ENCODE measurements at regions not wholly inside any gene's neighbourhood (a gene's known extent, or its start where the extent isn't known, plus 50 kb on each side); places are given as distances from the start of the nearest gene placed in this dataset.
"Not testable (repeated sequence)": the region's sequence is repeated elsewhere in the genome, so short reads cannot be mapped to it uniquely, and the experiment has no call there.

DNA sequence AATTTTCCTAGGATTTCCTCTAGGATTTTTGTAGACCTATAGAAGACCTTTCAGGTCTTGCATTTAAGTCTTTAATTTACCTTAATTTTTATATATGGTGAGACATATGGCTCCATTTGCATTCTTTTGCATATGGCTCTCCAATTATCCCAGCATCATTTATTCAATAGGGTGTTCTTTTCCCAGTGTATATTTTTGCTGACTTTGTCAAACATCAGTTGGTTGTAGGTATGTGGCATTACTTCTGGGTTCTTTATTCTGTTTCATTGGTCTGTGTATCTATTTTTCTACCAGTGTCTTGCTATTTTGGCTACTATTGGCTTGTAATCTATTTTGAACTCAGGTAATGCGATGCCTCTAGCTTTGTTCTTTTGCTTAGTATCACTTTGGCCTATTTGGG, 239.8 kb upstream of the CNTNAP5 start:
- ATAC-seq (ENCODE audit: insufficient read depth, low read depth) (no peak), DNase-seq (no peak)
- H2AFZ ChIP-seq (ENCODE audit: low read depth, low read length) = no peak overlapping the region
- H3K36me3 ChIP-seq (ENCODE audit: insufficient read depth, low read length) = no peaks in the 10 kb centered on the region
- no peak overlapping the region for H3K9ac ChIP-seq (ENCODE audit: low read depth, low read length)
- H3K4me1 ChIP-seq (ENCODE audit: insufficient read depth, low read length) = no peaks in the 10 kb centered on the region
- peaks cover 3% of the 10 kb centered on the region for H3K9me3 ChIP-seq (ENCODE audit: insufficient read depth, low read length, severe bottlenecking)
- no peak overlapping the region for H3K4me2 ChIP-seq (ENCODE audit: insufficient read depth, low read length)
- H3K27ac ChIP-seq (ENCODE audit: low read length) = no peak overlapping the region
- H3K79me2 ChIP-seq (ENCODE audit: insufficient read depth, low read length) = no peaks in the 10 kb centered on the region
- H4K20me1 ChIP-seq (ENCODE audit: insufficient read depth, low read length) = no peaks in the 10 kb centered on the region
- no peak overlapping the region for H3K4me3 ChIP-seq (ENCODE audit: low read depth in 1 of 2, low read length in 2 of 2)
- H3K27me3 ChIP-seq (ENCODE audit: insufficient read depth, low read length, poor library complexity) = no peaks in the 10 kb centered on the region
- TF ChIP-seq CTCF (IDR thresholded peaks at IDR 0.05; ENCODE audit: borderline replicate concordance, extremely low read depth, low read length, poor library complexity, severe bottlenecking) = no peak
- TF ChIP-seq EZH2 (IDR thresholded peaks at IDR 0.05; ENCODE audit: borderline replicate concordance, low read depth, low read length, severe bottlenecking) = no peak

GRCh38 chr2:123791207-123791606, 233.9 kb upstream of the CNTNAP5 start:
- no peak overlapping the region for H3K4me3 ChIP-seq (ENCODE audit: low read depth in 1 of 2, low read length in 2 of 2)
- no peaks in the 10 kb centered on the region for H4K20me1 ChIP-seq (ENCODE audit: insufficient read depth, low read length)
- H3K4me2 ChIP-seq (ENCODE audit: insufficient read depth, low read length) = no peak overlapping the region
- H3K79me2 ChIP-seq (ENCODE audit: insufficient read depth, low read length) = no peaks in the 10 kb centered on the region
- H3K9me3 ChIP-seq (ENCODE audit: insufficient read depth, low read length, severe bottlenecking) = no peaks in the 10 kb centered on the region
- no peak for TF ChIP-seq CTCF (IDR thresholded peaks at IDR 0.05; ENCODE audit: borderline replicate concordance, extremely low read depth, low read length, poor library complexity, severe bottlenecking)
- no peak for TF ChIP-seq EZH2 (IDR thresholded peaks at IDR 0.05; ENCODE audit: borderline replicate concordance, low read depth, low read length, severe bottlenecking)
- no peak overlapping the region for H3K27ac ChIP-seq (ENCODE audit: low read length)
- no peak overlapping the region for H2AFZ ChIP-seq (ENCODE audit: low read depth, low read length)
- no peaks in the 10 kb centered on the region for H3K27me3 ChIP-seq (ENCODE audit: insufficient read depth, low read length, poor library complexity)
- no peaks in the 10 kb centered on the region for H3K4me1 ChIP-seq (ENCODE audit: insufficient read depth, low read length)
- H3K9ac ChIP-seq (ENCODE audit: low read depth, low read length) = no peak overlapping the region
- no peaks in the 10 kb centered on the region for H3K36me3 ChIP-seq (ENCODE audit: insufficient read depth, low read length)
- DNase-seq (no peak), ATAC-seq (ENCODE audit: insufficient read depth, low read depth) (no peak)

DNA sequence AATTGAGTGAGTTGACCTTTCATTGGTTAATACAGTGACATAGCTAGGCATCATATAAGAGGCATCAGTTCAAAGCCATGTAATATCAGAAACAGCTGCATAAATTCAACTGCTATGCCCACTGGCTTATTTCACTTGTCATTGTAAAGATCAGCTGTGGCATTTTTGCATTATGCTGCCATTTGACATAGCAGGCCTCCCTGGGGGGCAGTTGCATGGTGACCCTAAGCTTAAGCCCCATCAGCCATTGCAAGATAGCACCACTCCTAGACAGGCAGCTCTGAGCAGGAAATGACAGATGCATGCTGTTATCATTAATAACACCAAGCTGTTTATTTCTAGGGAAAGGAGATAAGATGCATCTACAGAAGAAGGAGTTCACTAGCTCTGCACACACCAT, 233.4 kb upstream of the CNTNAP5 start:
- Histone ChIP-seq H3K4me3 (ENCODE audit: low read depth in 1 of 2, low read length in 2 of 2) (no peak overlapping the region), H4K20me1 (ENCODE audit: insufficient read depth, low read length) (no peaks in the 10 kb centered on the region), H3K27ac (ENCODE audit: low read length) (no peak overlapping the region), H3K4me1 (ENCODE audit: insufficient read depth, low read length) (no peaks in the 10 kb centered on the region), H3K9ac (ENCODE audit: low read depth, low read length) (no peak overlapping the region), H3K27me3 (ENCODE audit: insufficient read depth, low read length, poor library complexity) (no peaks in the 10 kb centered on the region), H3K36me3 (ENCODE audit: insufficient read depth, low read length) (no peaks in the 10 kb centered on the region), H3K4me2 (ENCODE audit: insufficient read depth, low read length) (no peak overlapping the region), H3K9me3 (ENCODE audit: insufficient read depth, low read length, severe bottlenecking) (no peaks in the 10 kb centered on the region), H3K79me2 (ENCODE audit: insufficient read depth, low read length) (no peaks in the 10 kb centered on the region), H2AFZ (ENCODE audit: low read depth, low read length) (no peak overlapping the region)
- TF ChIP-seq CTCF (IDR thresholded peaks at IDR 0.05; ENCODE audit: borderline replicate concordance, extremely low read depth, low read length, poor library complexity, severe bottlenecking) (no peak), EZH2 (IDR thresholded peaks at IDR 0.05; ENCODE audit: borderline replicate concordance, low read depth, low read length, severe bottlenecking) (no peak)
- DNase-seq (no peak), ATAC-seq (ENCODE audit: insufficient read depth, low read depth) (no peak)

DNA sequence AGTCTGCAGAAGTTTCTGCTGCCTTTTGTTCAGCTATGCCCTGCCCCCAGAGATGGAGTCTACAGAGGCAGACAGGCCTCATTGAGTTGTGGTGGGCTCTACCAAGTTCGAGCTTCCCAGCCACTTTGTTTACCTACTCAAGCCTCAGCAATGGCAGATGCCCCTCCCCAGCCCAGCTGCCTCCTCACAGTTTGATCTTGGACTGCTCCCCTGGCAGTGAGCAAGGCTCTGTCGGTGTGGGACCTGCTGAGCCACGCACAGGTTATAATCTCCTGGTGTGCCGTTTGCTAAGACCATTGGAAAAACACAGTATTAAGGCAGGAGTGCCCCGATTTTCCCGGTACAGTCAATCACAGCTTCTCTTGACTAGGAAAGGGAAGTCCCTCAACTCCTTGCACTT, 221.0 kb upstream of the CNTNAP5 start:
- not testable (repeated sequence) for H2AFZ ChIP-seq (ENCODE audit: low read depth, low read length); H3K4me1 ChIP-seq (ENCODE audit: insufficient read depth, low read length); H3K36me3 ChIP-seq (ENCODE audit: insufficient read depth, low read length); H3K4me3 ChIP-seq (ENCODE audit: low read depth in 1 of 2, low read length in 2 of 2); ATAC-seq (ENCODE audit: insufficient read depth, low read depth); H3K9ac ChIP-seq (ENCODE audit: low read depth, low read length); H3K9me3 ChIP-seq (ENCODE audit: insufficient read depth, low read length, severe bottlenecking); H3K27me3 ChIP-seq (ENCODE audit: insufficient read depth, low read length, poor library complexity); H3K79me2 ChIP-seq (ENCODE audit: insufficient read depth, low read length); H3K27ac ChIP-seq (ENCODE audit: low read length); H3K4me2 ChIP-seq (ENCODE audit: insufficient read depth, low read length); H4K20me1 ChIP-seq (ENCODE audit: insufficient read depth, low read length); DNase-seq

GRCh38 chr2:123805746-123806145, 219.3 kb upstream of the CNTNAP5 start:
- ATAC-seq (ENCODE audit: insufficient read depth, low read depth); DNase-seq; H3K79me2 ChIP-seq (ENCODE audit: insufficient read depth, low read length); H3K27me3 ChIP-seq (ENCODE audit: insufficient read depth, low read length, poor library complexity); H3K4me1 ChIP-seq (ENCODE audit: insufficient read depth, low read length); H2AFZ ChIP-seq (ENCODE audit: low read depth, low read length); H4K20me1 ChIP-seq (ENCODE audit: insufficient read depth, low read length); H3K9ac ChIP-seq (ENCODE audit: low read depth, low read length); H3K36me3 ChIP-seq (ENCODE audit: insufficient read depth, low read length); H3K27ac ChIP-seq (ENCODE audit: low read length); H3K9me3 ChIP-seq (ENCODE audit: insufficient read depth, low read length, severe bottlenecking); H3K4me3 ChIP-seq (ENCODE audit: low read depth in 1 of 2, low read length in 2 of 2); H3K4me2 ChIP-seq (ENCODE audit: insufficient read depth, low read length): not testable (repeated sequence)

Data from DND-41 (cell line).